Smooth muscle cell (in vitro differentiated cells): ENCODE measurements at regions not wholly inside any gene's neighbourhood (a gene's known extent, or its start where the extent isn't known, plus 50 kb on each side); places are given as distances from the start of the nearest gene placed in this dataset.

Source experiments
- DNase-seq: peaks from one replicate; lab custom pipeline; 2025; ENCODE audit not compliant: unreplicated experiment; lab: John Stamatoyannopoulos, UW
- H2AFZ ChIP-seq: fragments of 200-600 bp; sonication (generic); 2 replicates; pipeline ENCODE4 v1.6.0; 2016; ENCODE audit warnings: antibody characterized with exemption, low read depth, mild to moderate bottlenecking
- H3F3A ChIP-seq: fragments of 200-600 bp; sonication (generic); 2 replicates; pipeline ENCODE4 v1.6.0; 2017; ENCODE audit warnings: antibody characterized with exemption, low read depth
- H3K27ac ChIP-seq: fragments of 200-600 bp; sonication (generic); 2 replicates; pipeline ENCODE4 v1.5.1; 2016; ENCODE audit warnings: low read depth, mild to moderate bottlenecking
- H3K27me3 ChIP-seq: fragments of 200-600 bp; sonication (generic); 2 replicates; pipeline ENCODE4 v1.6.1; 2016; ENCODE audit warnings: low read depth, mild to moderate bottlenecking
- H3K36me3 ChIP-seq: fragments of 200-600 bp; sonication (generic); 2 replicates; pipeline ENCODE4 v1.5.1; 2016; ENCODE audit warnings: low read depth
- H3K4me1 ChIP-seq: fragments of 200-600 bp; sonication (generic); 2 replicates; pipeline ENCODE4 v1.5.1; 2016; ENCODE audit warnings: low read depth
- H3K4me2 ChIP-seq: fragments of 200-600 bp; sonication (generic); 2 replicates; pipeline ENCODE4 v1.6.0; 2016; ENCODE audit warnings: mild to moderate bottlenecking
- H3K4me3 ChIP-seq: fragments of 200-600 bp; sonication (generic); 2 replicates; pipeline ENCODE4 v1.5.1; 2016; ENCODE audit warnings: mild to moderate bottlenecking
- H3K79me2 ChIP-seq: fragments of 200-600 bp; sonication (generic); 2 replicates; pipeline ENCODE4 v1.6.0; 2016; ENCODE audit warnings: low read depth, mild to moderate bottlenecking
- H3K9ac ChIP-seq: fragments of 200-600 bp; sonication (generic); 2 replicates; pipeline ENCODE4 v1.6.0; 2016; ENCODE audit warnings: low read depth
- H3K9me3 ChIP-seq: fragments of 200-600 bp; sonication (generic); replicated peaks from 2 replicates; pipeline ENCODE4 v1.5.1; 2016; ENCODE audit warnings: low read depth
- H4K20me1 ChIP-seq: fragments of 200-600 bp; sonication (generic); 2 replicates; pipeline ENCODE4 v1.6.0; 2016; ENCODE audit warnings: low read depth
- WGBS: methylation state at CpG from one replicate; pipeline ENCODE4 v1.1.7; 2016; ENCODE audit warnings: low lambda C conversion rate; 5-methylcytosine and 5-hydroxymethylcytosine counted together
- TF ChIP-seq, protein P1 (sequence below): fragments of 200-600 bp; sonication (generic); IDR thresholded peaks from 2 replicates; pipeline ENCODE4 v1.5.1; 2017; ENCODE audit warnings: borderline replicate concordance, mild to moderate bottlenecking, antibody characterized with exemption; ENCODE audit not compliant: insufficient read depth, poor library complexity, severe bottlenecking

DNA sequence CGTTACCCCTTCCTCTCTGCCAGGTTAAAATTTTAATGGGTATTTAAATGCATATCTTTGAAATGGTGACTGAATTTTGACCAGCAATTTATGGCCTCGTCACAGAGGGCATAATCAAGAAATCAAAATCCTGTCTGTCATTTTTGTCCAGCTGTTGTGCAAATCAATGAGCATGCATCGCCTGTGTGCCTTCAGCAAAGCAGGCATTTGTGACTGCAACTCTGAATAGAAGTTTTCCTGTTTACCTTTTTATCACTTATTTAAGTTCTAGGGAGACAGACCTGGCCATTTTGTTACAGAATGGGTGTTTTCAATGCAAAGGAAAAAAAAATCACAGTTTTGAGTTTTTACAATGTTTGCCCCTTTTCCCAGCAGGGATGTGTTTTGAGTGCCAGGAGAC, 107.4 kb downstream of the PPM1A start:
- DNase-seq = no peak
- 73% methylated on average over 3 of the region's 3 CpGs for WGBS
- Histone ChIP-seq H3K27ac (no peak overlapping the region), H3K4me1 (peaks cover 65% of the 10 kb centered on the region), H3F3A (no peaks in the 10 kb centered on the region), H2AFZ (no peak overlapping the region), H3K9ac (no peak overlapping the region), H3K36me3 (no peaks in the 10 kb centered on the region), H4K20me1 (no peaks in the 10 kb centered on the region), H3K4me2 (no peak overlapping the region), H3K27me3 (no peaks in the 10 kb centered on the region), H3K4me3 (no peak overlapping the region), H3K79me2 (no peaks in the 10 kb centered on the region), H3K9me3 (no peaks in the 10 kb centered on the region)
- TF ChIP-seq, protein P1, sequence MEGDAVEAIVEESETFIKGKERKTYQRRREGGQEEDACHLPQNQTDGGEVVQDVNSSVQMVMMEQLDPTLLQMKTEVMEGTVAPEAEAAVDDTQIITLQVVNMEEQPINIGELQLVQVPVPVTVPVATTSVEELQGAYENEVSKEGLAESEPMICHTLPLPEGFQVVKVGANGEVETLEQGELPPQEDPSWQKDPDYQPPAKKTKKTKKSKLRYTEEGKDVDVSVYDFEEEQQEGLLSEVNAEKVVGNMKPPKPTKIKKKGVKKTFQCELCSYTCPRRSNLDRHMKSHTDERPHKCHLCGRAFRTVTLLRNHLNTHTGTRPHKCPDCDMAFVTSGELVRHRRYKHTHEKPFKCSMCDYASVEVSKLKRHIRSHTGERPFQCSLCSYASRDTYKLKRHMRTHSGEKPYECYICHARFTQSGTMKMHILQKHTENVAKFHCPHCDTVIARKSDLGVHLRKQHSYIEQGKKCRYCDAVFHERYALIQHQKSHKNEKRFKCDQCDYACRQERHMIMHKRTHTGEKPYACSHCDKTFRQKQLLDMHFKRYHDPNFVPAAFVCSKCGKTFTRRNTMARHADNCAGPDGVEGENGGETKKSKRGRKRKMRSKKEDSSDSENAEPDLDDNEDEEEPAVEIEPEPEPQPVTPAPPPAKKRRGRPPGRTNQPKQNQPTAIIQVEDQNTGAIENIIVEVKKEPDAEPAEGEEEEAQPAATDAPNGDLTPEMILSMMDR = no peak

DNA sequence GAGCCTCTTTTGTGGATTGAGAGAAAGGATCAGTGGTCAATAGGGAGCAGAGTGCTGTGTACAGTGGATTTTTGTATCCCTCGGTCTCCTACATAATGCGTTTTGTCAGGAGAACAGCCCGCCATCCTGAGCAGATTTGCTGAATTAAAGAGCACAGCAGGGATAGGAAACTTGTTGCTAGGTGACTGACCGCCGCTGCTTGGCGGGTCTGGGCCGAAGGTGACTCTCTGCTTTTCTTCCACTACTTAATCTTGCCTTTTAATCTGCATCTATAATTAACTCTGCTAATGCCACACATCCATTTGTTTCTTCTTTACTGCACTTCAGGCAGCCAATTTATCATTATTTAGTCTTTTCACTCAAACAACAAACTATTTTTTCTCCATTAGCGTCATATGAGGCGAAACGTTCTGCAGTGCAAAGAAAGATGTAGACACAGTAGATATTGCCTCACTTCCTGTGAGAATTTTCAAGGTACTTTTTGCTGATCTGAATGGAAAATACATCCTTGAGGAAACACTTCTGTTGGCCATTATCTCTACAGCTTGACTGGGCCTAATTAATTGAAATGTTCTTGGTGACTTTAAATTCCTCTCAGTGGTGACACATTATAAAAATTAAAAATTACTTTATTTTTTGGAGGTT, 108.0 kb downstream of the PPM1A start:
- Histone ChIP-seq H3K4me3 (no peak overlapping the region), H3K79me2 (no peaks in the 10 kb centered on the region), H2AFZ (no peak overlapping the region), H3K27me3 (no peaks in the 10 kb centered on the region), H3F3A (no peaks in the 10 kb centered on the region), H3K9me3 (no peaks in the 10 kb centered on the region), H3K4me1 (peaks cover 60% of the 10 kb centered on the region), H3K9ac (no peak overlapping the region), H3K4me2 (no peak overlapping the region), H4K20me1 (no peaks in the 10 kb centered on the region), H3K27ac (no peak overlapping the region), H3K36me3 (no peaks in the 10 kb centered on the region)
- TF ChIP-seq, protein P1 = no peak
- WGBS = 30% methylated on average over 10 of the region's 10 CpGs
- no peak for DNase-seq

DNA sequence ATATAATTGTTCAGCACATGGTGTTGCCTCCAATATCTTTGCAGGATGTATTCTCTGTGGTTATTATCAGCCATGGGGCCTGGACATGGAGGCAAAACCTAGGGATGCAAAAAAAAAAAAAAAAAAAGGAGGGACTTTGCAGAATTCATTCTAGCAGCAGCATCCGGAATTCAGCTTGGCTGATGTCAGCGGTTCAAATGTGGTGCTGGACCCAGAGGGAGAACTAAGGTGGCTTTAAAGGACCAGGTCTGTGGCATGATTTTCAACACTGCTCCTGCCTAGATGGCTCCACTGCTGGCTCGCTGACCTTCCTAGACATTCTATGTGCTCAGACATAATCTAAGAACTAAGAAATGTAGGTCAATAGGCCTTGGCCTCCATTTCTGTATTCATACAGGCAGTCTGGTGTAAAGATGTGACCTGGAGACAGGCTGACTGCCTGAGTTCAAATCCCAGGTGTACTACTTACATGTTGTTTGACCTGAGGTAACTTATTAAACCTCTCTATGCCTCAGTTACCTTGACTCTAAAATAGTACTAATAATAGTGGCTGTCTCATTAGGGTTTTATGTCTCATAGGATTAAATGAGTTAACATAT, 108.6 kb downstream of the PPM1A start:
- no peak overlapping the region for H3K27ac ChIP-seq
- H3K27me3 ChIP-seq = no peaks in the 10 kb centered on the region
- no peaks in the 10 kb centered on the region for H3K9me3 ChIP-seq
- TF ChIP-seq, protein P1 = no peak
- no peak for DNase-seq
- H3F3A ChIP-seq = no peaks in the 10 kb centered on the region
- H4K20me1 ChIP-seq = no peaks in the 10 kb centered on the region
- no peaks in the 10 kb centered on the region for H3K36me3 ChIP-seq
- H3K4me3 ChIP-seq = no peak overlapping the region
- H3K79me2 ChIP-seq = no peaks in the 10 kb centered on the region
- H3K4me2 ChIP-seq = no peak overlapping the region
- WGBS = 92% methylated on average over 3 of the region's 3 CpGs
- peaks cover 54% of the 10 kb centered on the region for H3K4me1 ChIP-seq
- H3K9ac ChIP-seq = no peak overlapping the region
- no peak overlapping the region for H2AFZ ChIP-seq

DNA sequence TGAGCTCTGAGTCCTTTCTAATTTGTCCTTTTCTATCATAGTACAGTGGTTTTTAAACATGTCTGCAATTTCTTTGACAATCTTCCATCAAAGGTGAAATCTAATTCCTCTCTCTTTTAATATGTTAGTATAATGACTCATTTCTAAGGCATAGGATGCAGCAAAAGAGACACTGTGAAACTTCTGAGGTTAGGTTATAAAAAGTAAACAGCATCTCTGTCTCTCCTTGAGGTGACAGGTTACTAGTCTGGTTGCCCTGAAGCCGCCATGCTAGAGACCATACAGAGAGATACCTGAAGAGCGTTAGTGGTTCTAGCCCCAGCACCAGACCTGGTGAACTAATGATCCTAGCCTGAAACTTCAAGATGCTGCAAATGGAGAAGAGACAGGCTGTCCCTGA, 114.3 kb downstream of the PPM1A start:
- DNase-seq = no peak
- Histone ChIP-seq H3K4me3 (no peak overlapping the region), H3F3A (no peaks in the 10 kb centered on the region), H3K9ac (no peak overlapping the region), H3K27me3 (no peaks in the 10 kb centered on the region), H3K9me3 (no peaks in the 10 kb centered on the region), H3K79me2 (no peaks in the 10 kb centered on the region), H3K27ac (no peak overlapping the region), H2AFZ (no peak overlapping the region), H3K4me1 (peaks cover 11% of the 10 kb centered on the region), H4K20me1 (no peaks in the 10 kb centered on the region), H3K36me3 (no peaks in the 10 kb centered on the region), H3K4me2 (no peak overlapping the region)
- 92% methylated on average over 2 of the region's 2 CpGs for WGBS
- TF ChIP-seq, protein P1 = no peak
